RCC 7860 (cell line): ENCODE measurements at regions not wholly inside any gene's neighbourhood (a gene's known extent, or its start where the extent isn't known, plus 50 kb on each side); places are given as distances from the start of the nearest gene placed in this dataset.
A peak's percentile ranks its signal among the peaks of the same experiment; 100 is the strongest.

ENCODE experiments used
- DNase-seq: peaks from one replicate; pipeline ENCODE4 v3.0.0-alpha.2; 2015; ENCODE audit warnings: low spot score
- FAIRE-seq: peaks from 2 replicates; lab custom pipeline; 2012; peaks lifted over from hg19 to GRCh38; lab: Jason Lieb, UNC

DNA sequence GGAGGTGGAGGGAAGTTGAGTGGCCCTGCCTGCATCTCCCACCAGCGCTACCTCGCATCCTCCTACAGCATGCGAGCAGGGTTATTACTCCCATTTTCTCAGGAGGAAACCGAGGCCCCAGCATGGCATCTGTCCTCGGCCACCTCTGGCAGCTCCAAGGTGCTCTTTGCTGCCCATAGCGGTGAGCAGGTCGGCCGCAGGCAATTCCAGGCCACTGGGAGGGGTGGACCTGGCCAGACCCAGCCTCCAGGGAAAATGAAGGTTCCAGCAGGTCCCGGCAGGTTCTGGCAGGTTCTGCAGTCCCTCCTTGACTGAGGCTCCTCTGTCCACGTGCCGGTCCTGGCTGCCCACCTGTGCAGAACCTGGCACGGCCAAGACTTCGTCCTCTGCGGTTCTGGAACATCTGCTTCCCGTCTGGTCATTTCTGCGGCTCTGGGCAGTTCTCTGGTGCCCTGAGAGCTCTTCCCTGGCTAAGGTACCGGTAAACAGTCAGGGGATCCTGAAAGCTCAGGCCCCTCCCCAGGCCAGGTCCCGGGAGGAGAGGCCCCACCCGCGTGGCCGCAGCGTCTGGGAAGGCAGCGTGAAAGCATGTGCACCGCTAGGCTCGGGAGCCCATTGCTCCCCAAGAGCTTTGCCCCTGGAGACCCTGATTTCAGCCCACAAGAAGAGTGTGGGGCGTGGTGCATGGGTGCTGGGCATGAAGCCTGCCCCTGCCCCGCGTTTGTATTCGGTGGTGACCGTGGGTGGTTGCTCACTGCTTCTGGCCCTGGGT lies 112.0 kb upstream of the ADRA2C start:
- DNase-seq (no peak), FAIRE-seq (no peak)

DNA sequence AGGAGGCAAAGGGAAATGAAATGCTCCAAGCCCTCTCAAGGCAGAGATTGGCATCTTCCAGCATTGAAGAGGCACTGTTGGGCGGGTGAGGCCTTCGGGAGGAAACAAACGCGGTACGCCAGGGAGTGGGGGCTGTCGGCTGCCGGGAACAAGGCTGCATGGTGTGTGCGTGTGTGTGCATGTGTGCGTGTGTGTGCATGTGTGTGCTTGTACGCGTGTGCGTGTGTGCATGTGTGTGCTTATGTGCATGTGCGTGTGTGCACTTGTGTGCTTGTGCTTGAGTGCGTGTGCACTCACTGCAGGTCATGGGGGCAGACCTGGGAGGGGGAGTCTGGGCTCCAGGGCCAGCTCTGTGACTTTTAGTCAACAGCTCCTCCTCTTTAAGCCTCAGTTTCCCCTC lies 113.6 kb upstream of the ADRA2C start:
- FAIRE-seq = no peak

DNA sequence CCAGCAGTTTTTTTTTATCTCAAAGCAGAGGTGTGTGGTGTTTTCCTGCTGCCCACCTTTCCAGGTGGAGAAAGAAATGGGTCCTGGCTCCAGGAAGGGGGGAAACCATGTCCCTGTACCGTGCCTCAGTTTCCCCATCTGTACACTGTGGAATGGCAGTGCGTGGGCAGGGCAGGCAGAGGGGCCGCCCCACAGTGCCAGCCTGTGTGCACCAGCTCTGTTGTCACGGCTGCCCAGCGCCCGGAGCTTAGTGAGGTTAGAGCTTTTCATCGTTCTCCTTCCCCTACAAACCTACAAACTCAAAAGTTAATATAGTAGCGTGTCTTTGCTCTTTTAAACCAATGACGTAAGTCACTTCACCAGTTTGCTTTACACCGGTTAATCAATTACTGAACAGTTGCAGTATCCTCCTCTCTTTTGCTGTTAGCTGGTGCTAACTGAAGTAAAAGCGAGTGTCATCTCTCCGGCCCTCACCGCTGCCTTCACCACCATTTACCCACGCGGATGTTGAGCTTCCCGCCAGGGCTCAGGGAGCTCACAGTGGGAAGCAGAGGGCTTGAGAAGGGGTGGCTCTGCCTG lies 114.8 kb upstream of the ADRA2C start:
- no peak for FAIRE-seq

More for the DNA sequence above, 113.6 kb upstream of the ADRA2C start:
- no peak for DNase-seq

DNA sequence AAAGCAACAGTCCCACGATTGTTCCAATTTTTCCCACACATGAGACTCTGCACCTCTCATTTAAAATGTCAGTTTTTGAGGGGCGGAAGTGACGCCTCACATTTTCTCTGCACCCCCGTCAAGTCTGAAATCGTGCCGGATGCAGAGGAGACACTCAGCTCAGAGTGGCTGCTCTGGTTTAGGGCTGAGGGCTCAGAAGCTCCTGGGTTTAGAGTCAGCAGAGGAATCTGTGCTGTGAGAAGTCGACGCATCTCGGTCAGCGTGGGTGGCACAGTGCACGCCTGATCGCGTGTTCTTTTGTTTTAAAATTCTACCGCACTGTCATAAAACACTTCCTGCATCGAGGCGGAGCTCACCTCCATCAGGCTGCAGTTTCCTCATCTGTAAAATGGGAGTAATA lies 116.7 kb upstream of the ADRA2C start:
- no peak for FAIRE-seq

More for the DNA sequence above, 114.8 kb upstream of the ADRA2C start:
- peak; percentile 9 for DNase-seq

DNA sequence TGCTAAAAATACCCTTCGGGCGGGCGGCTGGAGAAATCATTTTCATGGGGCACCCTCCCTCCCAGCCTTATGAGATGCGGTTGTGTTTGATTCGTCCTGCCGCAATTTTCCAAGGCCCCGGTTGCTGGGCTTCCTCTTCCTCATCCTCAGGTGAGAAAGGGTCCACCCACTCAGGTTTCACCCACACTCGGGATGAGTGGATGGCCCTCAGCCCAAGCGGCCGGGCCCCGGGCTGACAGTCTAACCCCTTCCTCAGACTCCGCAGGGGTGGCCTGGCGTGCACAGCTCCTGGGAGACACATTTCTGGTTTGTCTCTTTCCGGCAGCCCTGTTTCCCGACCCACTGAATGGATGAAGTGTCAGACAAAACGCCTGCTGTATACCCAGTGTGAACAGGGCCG lies 116.5 kb upstream of the LRPAP1 start:
- no peak for FAIRE-seq
- no peak for DNase-seq

More for the DNA sequence above, 116.7 kb upstream of the ADRA2C start:
- no peak for DNase-seq

DNA sequence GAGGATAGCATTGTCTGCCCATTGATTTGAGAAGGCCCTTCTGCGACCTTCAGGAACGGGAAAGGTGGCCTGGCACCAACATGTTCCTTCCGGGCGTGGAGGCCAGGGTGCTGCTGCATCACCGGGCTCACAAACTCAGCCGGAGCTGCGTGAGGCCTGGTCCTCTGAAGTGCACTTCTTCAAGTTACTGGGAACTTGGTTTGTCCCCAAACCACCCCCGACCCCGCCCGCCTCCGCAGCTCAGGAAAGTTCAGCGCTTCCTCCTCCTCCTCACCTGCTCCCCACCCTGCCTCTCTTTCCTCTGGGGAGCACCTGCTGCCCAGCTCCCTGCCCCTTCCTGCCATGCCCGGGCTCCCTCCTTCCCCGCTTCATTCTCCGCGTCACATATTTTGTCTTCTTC lies 116.0 kb upstream of the LRPAP1 start:
- FAIRE-seq = no peak
- DNase-seq = no peak

DNA sequence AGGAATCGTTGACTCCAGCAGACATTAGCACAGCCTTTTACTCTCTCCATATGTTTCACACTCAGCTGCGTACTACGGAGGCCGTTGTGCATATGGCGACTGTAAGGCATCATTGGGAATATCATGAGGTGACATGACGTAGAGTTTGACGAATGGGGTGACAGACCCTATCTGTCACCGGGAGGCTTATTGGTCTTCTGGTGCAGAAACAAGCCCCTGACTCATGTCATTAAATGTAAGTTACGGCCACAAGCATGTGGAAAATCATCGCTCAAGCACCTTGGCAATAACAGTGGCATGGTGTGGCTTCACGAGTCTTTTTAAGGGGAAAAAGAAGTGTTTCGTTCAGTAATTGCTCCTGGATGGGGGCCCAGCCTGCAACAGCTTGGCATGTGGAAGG lies 115.2 kb upstream of the LRPAP1 start:
- FAIRE-seq (no peak), DNase-seq (no peak)

DNA sequence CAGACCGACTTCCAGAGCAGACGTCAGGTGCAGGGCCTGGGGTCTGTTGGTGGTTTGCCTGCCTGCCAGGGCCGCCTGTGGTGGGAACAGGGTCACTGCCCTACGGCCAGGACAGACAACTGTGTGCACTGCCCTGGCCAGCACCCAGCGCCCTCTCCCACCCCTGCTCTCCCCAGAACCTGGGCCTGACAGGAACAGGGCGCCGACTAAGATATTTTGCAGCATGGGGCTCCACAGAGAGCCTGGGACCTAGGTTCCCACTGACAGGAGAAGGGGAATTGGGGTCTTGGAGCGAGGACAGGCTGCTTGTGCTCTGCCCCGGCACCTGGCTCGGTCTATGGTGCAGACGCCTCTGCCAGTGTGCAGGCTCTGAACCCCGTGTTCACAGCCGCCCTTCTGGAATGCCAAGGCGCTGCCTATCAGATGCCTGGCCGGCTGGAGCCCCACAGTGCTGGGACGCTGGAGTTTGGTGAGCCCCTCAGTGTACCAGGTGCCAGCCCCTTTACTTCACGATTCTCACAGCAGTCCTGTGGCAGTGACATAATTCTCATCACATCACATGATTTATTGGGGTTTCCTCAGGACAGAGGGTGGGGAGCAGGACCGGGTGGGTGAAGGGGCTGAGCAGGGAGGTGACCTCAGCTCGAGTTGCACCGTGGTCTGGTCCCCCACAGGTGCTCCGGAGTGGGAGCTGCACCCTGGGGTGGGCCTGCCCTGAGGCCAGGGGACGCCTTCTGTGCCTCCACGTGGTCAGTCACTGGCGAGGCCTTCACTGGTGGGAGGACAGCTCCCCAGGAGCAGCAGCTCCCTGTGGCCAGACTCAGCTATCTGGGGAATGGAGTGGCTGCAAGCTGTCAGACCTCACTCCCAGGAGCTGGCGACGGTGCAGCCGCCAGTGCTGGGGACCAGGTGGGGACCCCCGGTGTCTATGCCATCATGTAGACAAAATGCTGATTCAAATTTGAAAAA lies 113.8 kb upstream of the LRPAP1 start:
- DNase-seq (no peak), FAIRE-seq (no peak)

DNA sequence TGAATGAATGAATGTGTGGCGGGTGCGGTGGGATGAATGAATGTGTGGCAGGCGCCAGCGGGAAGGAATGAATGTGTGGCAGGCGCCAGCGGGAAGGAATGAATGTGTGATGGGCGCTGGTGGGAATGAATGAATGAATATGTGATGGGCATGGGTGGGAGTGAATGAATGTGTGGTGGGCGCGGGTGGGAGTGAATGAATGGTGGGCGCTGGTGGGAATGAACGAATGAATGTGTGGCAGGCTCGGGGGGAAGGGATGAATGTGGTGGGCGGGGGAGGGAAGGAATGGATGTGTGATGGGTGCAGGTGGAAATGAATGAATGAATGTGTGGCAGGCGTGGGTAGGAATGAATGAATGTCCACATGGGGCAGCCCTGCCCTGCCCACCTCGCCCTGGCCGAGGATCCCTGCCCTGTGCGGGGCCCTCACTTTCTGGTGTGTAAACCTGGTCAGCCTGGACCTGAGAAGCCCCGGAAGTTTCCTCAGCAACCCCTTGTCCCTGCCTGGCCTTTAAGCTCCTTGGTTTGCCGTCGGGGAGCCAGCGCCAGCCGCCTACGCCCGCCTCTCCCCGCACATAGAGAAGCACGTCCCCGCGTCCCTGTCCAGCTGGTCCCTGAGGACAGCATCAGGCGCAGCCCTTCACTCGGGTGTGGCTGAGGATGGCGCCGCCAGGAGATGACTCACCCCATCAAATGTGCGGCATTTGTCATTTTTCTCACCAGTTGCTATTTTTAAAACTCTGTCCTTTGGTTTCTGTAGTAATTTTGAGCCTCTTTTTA lies 112.8 kb upstream of the LRPAP1 start:
- DNase-seq = peak; percentile 38
- no peak for FAIRE-seq

DNA sequence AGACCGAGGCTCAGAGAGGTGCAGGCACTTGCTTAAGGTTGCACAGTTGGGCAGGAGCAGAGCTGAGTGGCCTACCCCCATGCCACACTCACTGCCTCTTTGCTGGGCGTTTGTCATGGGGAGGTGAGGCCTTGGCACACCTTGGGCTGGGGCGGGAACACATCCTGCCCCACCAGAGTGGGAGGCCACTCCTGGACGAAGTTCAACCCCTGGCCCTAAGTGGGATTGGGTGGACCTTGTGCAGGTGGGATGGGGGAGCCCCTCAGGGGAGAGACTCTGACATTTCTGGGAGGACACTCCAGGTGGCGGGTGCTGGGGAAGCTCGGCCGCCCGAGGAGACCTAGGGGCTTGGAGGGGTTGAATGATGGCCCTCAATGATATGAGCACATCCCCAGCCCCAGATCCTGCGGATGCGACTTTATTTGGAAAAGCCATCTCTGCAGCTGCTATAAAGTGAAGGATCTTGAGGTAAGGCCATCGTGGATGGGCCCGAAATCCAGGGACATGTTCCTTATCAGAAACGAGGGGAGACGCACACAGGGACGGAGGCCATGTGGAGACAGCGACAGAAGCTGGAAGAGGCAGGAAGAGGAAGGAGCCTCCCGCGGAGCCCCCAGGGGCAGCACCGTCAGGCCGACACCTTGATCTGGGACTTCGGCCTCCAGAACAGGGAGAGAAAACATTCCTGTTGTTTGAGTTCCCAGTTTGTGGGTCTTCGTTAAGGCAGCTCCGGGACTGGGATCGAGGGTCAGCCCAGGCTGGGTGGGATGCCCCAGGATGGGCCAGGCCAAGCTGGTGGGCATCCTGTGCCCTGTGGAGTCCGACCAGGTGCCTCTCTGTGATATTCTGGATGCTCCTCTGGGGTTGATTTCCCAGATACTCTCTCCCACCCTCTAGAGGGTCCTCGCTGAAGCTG lies 111.6 kb upstream of the LRPAP1 start:
- DNase-seq = no peak
- FAIRE-seq = no peak

DNA sequence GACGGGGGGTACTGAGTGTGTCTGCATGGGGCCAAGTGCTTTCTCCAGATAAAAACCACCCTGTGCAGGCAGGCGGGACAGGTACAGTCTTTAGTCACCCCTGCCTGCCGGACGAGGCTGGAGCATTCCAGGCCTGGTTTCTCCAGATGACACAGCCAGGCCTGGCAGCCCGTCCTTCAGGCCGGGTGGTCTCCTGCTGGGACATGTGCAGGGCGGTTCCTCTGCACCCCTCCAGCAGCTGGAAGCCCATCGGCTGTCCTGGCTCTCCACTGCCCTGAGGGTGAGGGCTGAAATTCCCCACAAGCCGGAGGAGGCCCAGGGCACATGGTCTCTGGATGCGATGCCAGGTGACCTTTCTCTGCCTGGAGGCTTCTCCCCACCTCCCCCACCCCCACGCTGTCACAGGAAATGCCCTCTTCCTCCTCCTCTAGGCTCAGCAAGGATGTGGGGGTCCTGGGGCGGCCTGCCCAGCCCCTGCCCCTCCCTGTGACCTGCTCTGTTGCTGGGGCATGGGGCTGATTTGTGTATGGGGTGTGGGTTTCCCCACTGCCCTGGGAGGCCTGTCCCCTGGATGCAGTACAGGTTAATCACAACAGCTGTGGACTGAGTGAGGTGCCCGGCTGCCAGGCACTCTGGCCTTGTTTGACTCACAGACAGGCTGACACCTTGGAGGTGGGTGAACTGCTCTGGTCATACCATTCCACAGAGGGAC lies 110.7 kb upstream of the LRPAP1 start:
- FAIRE-seq = no peak
- DNase-seq = no peak

DNA sequence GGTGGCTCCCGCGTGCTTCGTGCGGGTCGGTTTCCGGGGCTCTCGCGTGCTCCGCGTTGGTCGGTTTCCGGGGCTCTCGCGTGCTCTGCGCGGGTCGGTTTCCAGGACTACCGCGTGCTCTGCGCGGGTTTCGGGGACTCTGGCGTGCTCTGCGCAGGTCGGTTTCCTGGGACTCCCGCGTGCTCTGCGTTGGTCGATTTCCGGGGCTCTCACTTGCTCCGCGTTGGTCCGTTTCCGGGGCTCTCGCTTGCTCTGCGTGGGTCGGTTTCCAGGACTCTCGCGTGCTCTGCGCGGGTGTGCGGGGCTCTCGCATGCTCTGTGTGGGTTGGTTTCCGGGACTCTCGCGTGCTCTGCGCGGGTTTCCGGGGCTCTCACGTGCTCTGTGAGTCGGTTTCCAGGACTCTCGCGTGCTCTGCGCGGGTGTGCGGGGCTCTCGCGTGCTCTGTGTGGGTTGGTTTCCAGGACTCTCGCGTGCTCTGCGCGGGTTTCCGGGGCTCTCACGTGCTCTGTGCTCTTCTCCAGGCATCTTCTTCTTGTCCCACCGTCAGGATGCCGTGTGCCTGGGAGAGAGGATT lies 109.9 kb upstream of the LRPAP1 start:
- FAIRE-seq = no peak
- no peak for DNase-seq

DNA sequence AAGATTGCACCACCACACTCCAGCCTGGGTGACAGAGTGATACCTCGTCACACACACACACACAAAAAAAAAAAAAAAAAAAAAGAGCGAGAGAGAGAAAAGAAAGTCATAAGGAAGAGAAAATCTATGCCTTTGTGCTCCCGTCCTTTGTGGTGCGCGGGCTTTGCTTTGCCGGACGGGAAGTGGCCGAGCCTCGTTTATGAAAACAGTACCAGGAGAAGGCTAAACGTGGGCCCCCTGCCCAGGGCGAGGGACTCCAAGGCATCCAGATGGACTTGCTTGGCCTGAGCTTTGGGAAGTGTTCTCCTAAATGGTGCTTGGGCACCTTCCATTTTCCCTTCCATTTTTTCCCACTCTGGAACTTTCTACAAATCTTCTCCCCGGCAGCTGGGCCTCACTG lies 109.3 kb upstream of the LRPAP1 start:
- FAIRE-seq = no peak

DNA sequence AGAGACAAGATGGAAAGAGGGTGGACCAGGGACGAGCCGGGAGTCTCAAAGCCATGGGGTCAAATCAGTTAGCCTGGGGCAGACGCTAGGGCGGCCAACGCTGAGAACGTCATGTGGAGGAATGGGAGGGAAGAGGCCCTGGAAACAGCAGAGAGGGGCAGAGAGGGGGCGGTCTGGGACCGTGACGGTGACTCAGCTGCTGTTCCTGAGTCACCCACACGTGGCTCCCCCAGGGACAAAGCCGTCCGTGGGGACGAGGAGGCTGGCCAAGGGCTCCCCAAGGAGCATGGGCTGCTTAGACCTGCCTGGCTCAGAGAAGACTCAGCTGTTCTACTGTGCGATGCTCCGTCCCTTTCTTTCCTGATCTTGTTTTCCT lies 108.4 kb upstream of the LRPAP1 start:
- DNase-seq (no peak), FAIRE-seq (no peak)

More for the DNA sequence above, 109.3 kb upstream of the LRPAP1 start:
- no peak for DNase-seq

DNA sequence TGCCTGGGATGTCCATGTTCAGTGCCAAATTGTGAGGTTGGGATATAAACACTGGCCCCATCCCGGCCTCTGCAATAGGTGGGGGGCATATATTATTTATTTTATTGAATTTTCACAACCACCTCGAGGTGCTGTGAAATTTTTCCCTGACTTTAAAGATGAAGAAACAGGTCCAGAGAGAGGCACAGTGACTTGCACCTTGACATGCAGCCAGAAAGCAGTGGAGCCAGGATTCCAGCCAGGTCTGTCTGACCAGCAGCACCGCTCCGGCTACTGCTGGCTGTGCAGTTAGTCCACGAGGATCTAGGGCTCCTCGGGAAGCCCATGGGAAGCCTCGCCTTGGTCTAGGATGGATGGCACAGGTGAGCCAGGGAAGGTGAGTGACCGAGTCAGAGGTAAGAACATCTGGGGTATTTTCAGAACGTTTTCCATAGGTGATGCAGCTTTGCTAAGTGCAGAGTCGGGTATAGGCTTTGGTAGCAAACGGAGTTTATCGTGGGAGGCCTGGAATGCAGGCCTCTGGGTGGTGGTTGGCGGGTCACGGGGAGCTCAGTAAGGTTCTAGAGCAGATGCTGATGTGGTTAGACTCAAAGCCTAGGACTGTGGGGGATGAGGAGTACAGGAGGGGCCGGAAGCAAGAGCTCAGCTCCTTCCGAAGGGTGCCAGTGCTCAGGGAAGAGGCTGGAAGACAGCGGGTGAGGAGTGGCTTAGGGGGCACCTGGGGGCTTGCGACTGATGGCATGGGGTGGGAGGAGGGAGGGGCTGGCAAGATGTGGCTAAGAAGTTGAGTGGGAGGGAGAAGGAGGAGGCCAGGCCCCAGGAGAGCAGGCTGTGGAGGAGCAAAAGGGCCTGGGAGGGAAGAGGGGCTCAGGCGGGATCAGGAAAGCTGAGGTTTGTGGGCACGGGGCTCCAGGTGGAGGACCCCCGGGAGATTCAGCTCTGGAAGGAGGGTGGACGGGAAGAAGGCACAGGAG lies 107.7 kb upstream of the LRPAP1 start:
- no peak for DNase-seq
- no peak for FAIRE-seq

DNA sequence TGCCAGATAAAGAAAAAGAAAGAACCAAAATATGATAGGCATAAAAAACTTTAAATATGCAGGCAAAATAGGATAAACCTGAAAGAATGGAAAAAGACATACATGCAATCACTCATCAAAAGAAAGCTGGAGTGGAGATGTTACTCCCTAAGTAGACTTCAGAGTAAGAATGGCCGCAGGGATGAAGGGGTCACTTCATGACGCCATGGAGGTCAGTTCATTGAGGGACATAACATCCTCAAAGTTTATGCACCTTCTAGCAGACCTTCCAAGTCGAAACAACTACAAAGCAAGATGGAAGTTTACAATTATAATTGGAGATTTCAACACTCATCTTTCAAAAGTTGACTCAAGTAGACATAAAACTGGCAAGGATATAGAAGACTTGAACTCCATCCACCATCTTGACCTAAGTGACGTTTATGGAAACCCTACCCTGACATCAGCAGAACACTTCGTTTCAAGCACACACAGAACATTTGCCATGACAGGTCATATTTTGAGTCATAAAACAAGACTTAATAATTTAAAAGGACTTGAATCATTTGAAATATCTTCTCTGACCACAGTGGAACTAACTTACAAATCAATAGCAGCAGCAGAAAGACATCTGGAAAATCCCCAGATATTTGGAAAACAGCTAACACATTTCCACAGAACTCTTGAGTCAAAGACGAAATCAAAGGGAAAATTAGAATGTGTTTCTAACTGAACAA lies 106.0 kb upstream of the LRPAP1 start:
- DNase-seq = no peak
- FAIRE-seq = no peak
